Liver (tissue), 8 donors: ENCODE measurements at regions not wholly inside any gene's neighbourhood (a gene's known extent, or its start where the extent isn't known, plus 50 kb on each side); places are given as distances from the start of the nearest gene placed in this dataset.

Experiments used
- DNase-seq: peaks from one replicate; pipeline ENCODE4 v3.0.0-alpha.2; 2017; ENCODE audit warnings: low spot score
- H3K27ac ChIP-seq, 2 donors: one replicate each; pipeline ENCODE4 v1.7.0; 2013; ENCODE audit warnings: inconsistent platforms in 2 of 2, low read length in 2 of 2, control low read depth in 1 of 2, low read depth in 1 of 2, mild to moderate bottlenecking in 1 of 2
- H3K27me3 ChIP-seq, 4 donors: one replicate each; pipeline versions ENCODE4 v1.6.1 to v1.7.0; 2013; ENCODE audit warnings: low read length in 3 of 4, inconsistent platforms in 1 of 4, mild to moderate bottlenecking in 1 of 4, moderate library complexity in 1 of 4; ENCODE audit not compliant: control insufficient read depth in 4 of 4, insufficient read depth in 4 of 4
- H3K36me3 ChIP-seq, 4 donors: one replicate each; pipeline versions ENCODE4 v1.6.1 to v1.7.0; 2013; ENCODE audit warnings: low read length in 3 of 4, mild to moderate bottlenecking in 3 of 4, low read depth in 1 of 4, moderate library complexity in 1 of 4; ENCODE audit not compliant: control insufficient read depth in 4 of 4, insufficient read depth in 3 of 4
- H3K4me1 ChIP-seq, 4 donors: one replicate each; pipeline versions ENCODE4 v1.6.1 to v1.7.0; 2013; ENCODE audit warnings: low read length in 3 of 4, mild to moderate bottlenecking in 3 of 4, moderate library complexity in 1 of 4; ENCODE audit not compliant: control insufficient read depth in 4 of 4, insufficient read depth in 4 of 4
- H3K4me3 ChIP-seq, 3 donors: one replicate each; pipeline versions ENCODE4 v1.6.1 to v1.7.0; 2013; ENCODE audit warnings: low read length in 3 of 3, control low read depth in 1 of 3, low read depth in 1 of 3, mild to moderate bottlenecking in 1 of 3
- H3K9ac ChIP-seq, 2 donors: one replicate each; pipeline ENCODE4 v1.7.0; 2013; ENCODE audit warnings: low read length in 2 of 2, mild to moderate bottlenecking in 2 of 2, moderate library complexity in 2 of 2, control low read depth in 1 of 2, low read depth in 1 of 2
- H3K9me3 ChIP-seq, 4 donors: one replicate each; pipeline versions ENCODE4 v1.6.1 to v1.7.0; 2013; ENCODE audit warnings: low read length in 3 of 4; ENCODE audit not compliant: control insufficient read depth in 4 of 4
- EGR1 ChIP-seq, 2 donors: IDR thresholded peaks; 2 replicates each; pipeline ENCODE4 v1.6.1; 2016 to 2018; ENCODE audit warnings: antibody characterized with exemption in 2 of 2, low read depth in 2 of 2
- FOXA1 ChIP-seq: IDR thresholded peaks from 2 replicates; pipeline ENCODE4 v1.6.1; 2016; ENCODE audit warnings: antibody characterized with exemption
- GABPA ChIP-seq, 2 donors: IDR thresholded peaks in 1 of 2; conservative IDR thresholded peaks in 1 of 2; 2 replicates each; pipeline ENCODE4 v1.6.1; 2016; ENCODE audit warnings: antibody characterized with exemption in 2 of 2, mild to moderate bottlenecking in 1 of 2, moderate library complexity in 1 of 2
- HNF4A ChIP-seq, 2 donors: conservative IDR thresholded peaks; 2 replicates each; pipeline ENCODE4 v1.6.1; 2016; ENCODE audit warnings: antibody characterized with exemption in 2 of 2, mild to moderate bottlenecking in 2 of 2
- HNF4G ChIP-seq: IDR thresholded peaks from 2 replicates; pipeline ENCODE4 v1.6.1; 2016; ENCODE audit warnings: antibody characterized with exemption
- JUND ChIP-seq, 2 donors: IDR thresholded peaks; 2 replicates each; pipeline ENCODE4 v1.6.1; 2016; ENCODE audit warnings: antibody characterized with exemption in 2 of 2
- RXRA ChIP-seq, 2 donors: IDR thresholded peaks; 2 replicates each; pipeline ENCODE4 v1.6.1; 2017 to 2018; ENCODE audit warnings: antibody characterized with exemption in 2 of 2, mild to moderate bottlenecking in 1 of 2
- TAF1 ChIP-seq: conservative IDR thresholded peaks from 2 replicates; pipeline ENCODE4 v1.6.1; 2016; ENCODE audit warnings: antibody characterized with exemption, mild to moderate bottlenecking
- YY1 ChIP-seq: IDR thresholded peaks from 2 replicates; pipeline ENCODE4 v1.6.1; 2016; ENCODE audit warnings: antibody characterized with exemption, mild to moderate bottlenecking
- WGBS: extraction: QIAGEN DNeasy Blood & Tissue Kit; methylation state at CpG from one replicate; pipeline ENCODE4 v1.1.7; 2013; 5-methylcytosine and 5-hydroxymethylcytosine counted together
- TF ChIP-seq, protein P1 (sequence below): IDR thresholded peaks from 2 replicates; pipeline ENCODE4 v1.6.1; 2016; ENCODE audit warnings: antibody characterized with exemption
- TF ChIP-seq, protein P2 (sequence below): fragments of 150-350 bp; IDR thresholded peaks from 2 replicates; pipeline ENCODE4 v1.5.1; 2017; ENCODE audit warnings: improper control_type of control experiment, low read depth, low read length; ENCODE audit not compliant: missing input control
- TF ChIP-seq, protein P3 (sequence below): IDR thresholded peaks from 2 replicates; pipeline ENCODE4 v1.6.1; 2016; ENCODE audit warnings: antibody characterized with exemption
- TF ChIP-seq, protein P4 (sequence below): IDR thresholded peaks from 2 replicates; pipeline ENCODE4 v1.6.1; 2016; ENCODE audit warnings: antibody characterized with exemption
- TF ChIP-seq, protein P5 (sequence below): IDR thresholded peaks from 2 replicates; pipeline ENCODE4 v1.6.1; 2016; ENCODE audit warnings: antibody characterized with exemption, mild to moderate bottlenecking
- donor health status: healthy.
- donor health status: healthy.
- donor health status: healthy.
- donor health status: healthy.
- donor health status: healthy.

DNA sequence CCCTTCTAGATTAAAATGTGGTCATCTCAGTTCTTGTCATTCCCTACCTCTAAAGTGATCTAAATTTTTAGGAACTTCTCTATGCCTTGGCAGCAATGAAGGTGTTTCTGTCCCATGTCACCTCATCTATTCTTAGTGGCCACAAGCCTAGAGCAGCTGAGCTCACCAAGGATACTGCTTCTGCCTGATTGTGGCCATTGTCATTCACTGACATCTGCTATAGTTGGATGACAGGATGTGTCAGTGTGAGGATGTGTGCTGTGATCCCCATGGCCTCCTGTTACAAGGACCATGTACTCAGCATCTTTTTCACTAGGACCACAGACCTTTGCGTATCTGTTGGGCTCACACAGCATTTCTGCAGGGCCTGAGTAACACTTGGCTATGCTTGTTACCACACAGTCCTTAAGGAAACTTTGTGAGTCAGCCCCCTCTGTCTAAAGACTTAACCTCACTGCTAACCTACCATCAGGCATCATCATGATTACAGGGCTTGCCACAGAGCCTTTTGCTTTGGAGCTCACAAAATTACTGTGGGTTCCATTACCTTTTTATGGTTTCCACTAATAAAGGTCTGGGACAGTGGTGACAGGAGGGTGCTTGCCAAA is 421.0 kb downstream of the ADAM29 start:
- H3K4me3 ChIP-seq, result no peak overlapping the region
- TF ChIP-seq, protein P1, sequence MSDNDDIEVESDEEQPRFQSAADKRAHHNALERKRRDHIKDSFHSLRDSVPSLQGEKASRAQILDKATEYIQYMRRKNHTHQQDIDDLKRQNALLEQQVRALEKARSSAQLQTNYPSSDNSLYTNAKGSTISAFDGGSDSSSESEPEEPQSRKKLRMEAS, result no peak
- no peaks in the 10 kb centered on the region for H3K4me1 ChIP-seq
- WGBS, result 60% methylated on average over 1 of the region's 1 CpG
- H3K27me3 ChIP-seq, result no peaks in the 10 kb centered on the region
- H3K36me3 ChIP-seq, result no peaks in the 10 kb centered on the region
- no peak for DNase-seq
- H3K9me3 ChIP-seq, result peaks cover 0 to 8% (median 0%) of the 10 kb centered on the region in 4 donors
- no peak overlapping the region for H3K27ac ChIP-seq
- H3K9ac ChIP-seq, result no peak overlapping the region

DNA sequence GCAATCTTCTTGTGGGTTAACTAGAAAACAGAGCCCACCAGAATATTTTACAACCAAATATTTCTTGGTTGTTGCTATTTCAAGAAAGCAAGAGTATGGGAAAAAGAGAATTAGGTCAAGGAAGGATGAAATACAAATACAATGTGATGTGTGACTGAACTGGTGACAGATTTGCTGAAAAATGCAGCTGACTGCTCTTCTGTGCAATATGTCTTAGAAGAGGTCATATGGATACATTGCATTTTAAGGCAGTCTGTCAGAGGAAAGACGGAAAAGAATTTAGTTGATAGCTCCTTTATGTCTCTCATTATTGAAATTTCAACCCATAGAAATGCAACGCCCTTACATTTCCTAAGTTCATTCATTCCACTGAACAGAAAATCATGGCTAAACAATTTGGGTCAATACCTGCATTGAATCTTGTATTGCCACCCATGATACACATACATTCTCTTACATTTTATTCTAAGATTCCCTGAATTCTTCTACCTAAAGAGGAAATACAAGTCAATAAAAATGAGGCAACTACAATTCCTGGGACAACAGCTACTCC is 423.1 kb downstream of the ADAM29 start:
- Histone ChIP-seq H3K4me3 (no peak overlapping the region), H3K9ac (no peak overlapping the region), H3K9me3 (peaks cover 0 to 8% (median 2%) of the 10 kb centered on the region in 4 donors), H3K27me3 (no peaks in the 10 kb centered on the region), H3K36me3 (no peaks in the 10 kb centered on the region), H3K27ac (no peak overlapping the region), H3K4me1 (no peaks in the 10 kb centered on the region)
- no peak for DNase-seq
- 56% methylated on average over 2 of the region's 2 CpGs for WGBS
- TF ChIP-seq FOXA1 (no peak), TAF1 (no peak), EGR1 (IDR thresholded peaks at IDR 0.05; ENCODE audit: low read depth in 2 of 2) (no peak), RXRA (IDR thresholded peaks at IDR 0.05) (no peak), HNF4A (conservative IDR thresholded peaks at IDR 0.05) (no peak), GABPA (IDR thresholded peaks at IDR 0.05 in 1 of 2, conservative IDR thresholded peaks at IDR 0.05 in 1 of 2) (no peak), YY1 (no peak), HNF4G (no peak)
- TF ChIP-seq, protein P1, result no peak
- TF ChIP-seq, protein P2, sequence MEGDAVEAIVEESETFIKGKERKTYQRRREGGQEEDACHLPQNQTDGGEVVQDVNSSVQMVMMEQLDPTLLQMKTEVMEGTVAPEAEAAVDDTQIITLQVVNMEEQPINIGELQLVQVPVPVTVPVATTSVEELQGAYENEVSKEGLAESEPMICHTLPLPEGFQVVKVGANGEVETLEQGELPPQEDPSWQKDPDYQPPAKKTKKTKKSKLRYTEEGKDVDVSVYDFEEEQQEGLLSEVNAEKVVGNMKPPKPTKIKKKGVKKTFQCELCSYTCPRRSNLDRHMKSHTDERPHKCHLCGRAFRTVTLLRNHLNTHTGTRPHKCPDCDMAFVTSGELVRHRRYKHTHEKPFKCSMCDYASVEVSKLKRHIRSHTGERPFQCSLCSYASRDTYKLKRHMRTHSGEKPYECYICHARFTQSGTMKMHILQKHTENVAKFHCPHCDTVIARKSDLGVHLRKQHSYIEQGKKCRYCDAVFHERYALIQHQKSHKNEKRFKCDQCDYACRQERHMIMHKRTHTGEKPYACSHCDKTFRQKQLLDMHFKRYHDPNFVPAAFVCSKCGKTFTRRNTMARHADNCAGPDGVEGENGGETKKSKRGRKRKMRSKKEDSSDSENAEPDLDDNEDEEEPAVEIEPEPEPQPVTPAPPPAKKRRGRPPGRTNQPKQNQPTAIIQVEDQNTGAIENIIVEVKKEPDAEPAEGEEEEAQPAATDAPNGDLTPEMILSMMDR, result no peak
- TF ChIP-seq, protein P3, sequence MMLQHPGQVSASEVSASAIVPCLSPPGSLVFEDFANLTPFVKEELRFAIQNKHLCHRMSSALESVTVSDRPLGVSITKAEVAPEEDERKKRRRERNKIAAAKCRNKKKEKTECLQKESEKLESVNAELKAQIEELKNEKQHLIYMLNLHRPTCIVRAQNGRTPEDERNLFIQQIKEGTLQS, result no peak
- TF ChIP-seq, protein P4, sequence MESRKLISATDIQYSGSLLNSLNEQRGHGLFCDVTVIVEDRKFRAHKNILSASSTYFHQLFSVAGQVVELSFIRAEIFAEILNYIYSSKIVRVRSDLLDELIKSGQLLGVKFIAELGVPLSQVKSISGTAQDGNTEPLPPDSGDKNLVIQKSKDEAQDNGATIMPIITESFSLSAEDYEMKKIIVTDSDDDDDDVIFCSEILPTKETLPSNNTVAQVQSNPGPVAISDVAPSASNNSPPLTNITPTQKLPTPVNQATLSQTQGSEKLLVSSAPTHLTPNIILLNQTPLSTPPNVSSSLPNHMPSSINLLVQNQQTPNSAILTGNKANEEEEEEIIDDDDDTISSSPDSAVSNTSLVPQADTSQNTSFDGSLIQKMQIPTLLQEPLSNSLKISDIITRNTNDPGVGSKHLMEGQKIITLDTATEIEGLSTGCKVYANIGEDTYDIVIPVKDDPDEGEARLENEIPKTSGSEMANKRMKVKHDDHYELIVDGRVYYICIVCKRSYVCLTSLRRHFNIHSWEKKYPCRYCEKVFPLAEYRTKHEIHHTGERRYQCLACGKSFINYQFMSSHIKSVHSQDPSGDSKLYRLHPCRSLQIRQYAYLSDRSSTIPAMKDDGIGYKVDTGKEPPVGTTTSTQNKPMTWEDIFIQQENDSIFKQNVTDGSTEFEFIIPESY, result no peak

DNA sequence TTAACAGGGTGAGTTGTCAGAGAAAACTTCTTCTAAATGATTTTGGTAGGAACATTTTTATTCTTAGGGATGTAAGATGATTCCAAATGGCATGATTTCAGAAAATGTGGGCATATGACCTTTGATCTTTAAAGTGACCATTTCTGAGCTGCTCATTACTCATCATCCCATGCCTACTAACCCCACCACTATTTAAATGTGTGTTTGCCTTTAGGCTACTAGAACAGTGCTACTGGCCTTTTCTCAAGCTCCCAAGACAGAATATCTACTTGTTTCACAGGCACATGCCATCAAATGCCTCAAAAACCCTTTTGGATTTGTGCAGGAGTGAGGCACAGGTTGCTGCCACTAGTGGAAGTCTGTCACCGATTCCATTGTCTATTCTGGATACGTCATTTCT is 428.2 kb downstream of the ADAM29 start:
- H3K27ac ChIP-seq, result no peak overlapping the region
- H3K4me1 ChIP-seq, result no peaks in the 10 kb centered on the region
- no peak overlapping the region for H3K4me3 ChIP-seq
- DNase-seq, result no peak
- 78% methylated on average over 2 of the region's 2 CpGs for WGBS
- no peaks in the 10 kb centered on the region for H3K36me3 ChIP-seq
- TF ChIP-seq, protein P2, result no peak
- TF ChIP-seq, protein P5, sequence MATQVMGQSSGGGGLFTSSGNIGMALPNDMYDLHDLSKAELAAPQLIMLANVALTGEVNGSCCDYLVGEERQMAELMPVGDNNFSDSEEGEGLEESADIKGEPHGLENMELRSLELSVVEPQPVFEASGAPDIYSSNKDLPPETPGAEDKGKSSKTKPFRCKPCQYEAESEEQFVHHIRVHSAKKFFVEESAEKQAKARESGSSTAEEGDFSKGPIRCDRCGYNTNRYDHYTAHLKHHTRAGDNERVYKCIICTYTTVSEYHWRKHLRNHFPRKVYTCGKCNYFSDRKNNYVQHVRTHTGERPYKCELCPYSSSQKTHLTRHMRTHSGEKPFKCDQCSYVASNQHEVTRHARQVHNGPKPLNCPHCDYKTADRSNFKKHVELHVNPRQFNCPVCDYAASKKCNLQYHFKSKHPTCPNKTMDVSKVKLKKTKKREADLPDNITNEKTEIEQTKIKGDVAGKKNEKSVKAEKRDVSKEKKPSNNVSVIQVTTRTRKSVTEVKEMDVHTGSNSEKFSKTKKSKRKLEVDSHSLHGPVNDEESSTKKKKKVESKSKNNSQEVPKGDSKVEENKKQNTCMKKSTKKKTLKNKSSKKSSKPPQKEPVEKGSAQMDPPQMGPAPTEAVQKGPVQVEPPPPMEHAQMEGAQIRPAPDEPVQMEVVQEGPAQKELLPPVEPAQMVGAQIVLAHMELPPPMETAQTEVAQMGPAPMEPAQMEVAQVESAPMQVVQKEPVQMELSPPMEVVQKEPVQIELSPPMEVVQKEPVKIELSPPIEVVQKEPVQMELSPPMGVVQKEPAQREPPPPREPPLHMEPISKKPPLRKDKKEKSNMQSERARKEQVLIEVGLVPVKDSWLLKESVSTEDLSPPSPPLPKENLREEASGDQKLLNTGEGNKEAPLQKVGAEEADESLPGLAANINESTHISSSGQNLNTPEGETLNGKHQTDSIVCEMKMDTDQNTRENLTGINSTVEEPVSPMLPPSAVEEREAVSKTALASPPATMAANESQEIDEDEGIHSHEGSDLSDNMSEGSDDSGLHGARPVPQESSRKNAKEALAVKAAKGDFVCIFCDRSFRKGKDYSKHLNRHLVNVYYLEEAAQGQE, result no peak
- no peak for TF ChIP-seq HNF4G
- no peak for TF ChIP-seq JUND (IDR thresholded peaks at IDR 0.05)
- TF ChIP-seq, protein P3, result no peak
- no peak overlapping the region for H3K9ac ChIP-seq
- no peaks in the 10 kb centered on the region for H3K27me3 ChIP-seq
- H3K9me3 ChIP-seq, result peaks cover 0 to 8% (median 2%) of the 10 kb centered on the region in 4 donors
